Panc1 (cell line): ENCODE measurements at regions not wholly inside any gene's neighbourhood (a gene's known extent, or its start where the extent isn't known, plus 50 kb on each side); places are given as distances from the start of the nearest gene placed in this dataset.

Experiments used
- ATAC-seq: fragments of 200-7000 bp; cut with Tn5 transposase; 2 replicates; pipeline ENCODE4 v1.9.1; 2020; ENCODE audit warnings: mild to moderate bottlenecking, moderate library complexity
- BruUV-seq: library from RNA; stranded (reverse); fragments of 400-500 nt; replicated peaks from 2 replicates; lab custom pipeline; 2021; lab: Mats Ljungman, UMichigan
- CTCF ChIA-PET: fragments of 300-600 bp; sonication (Branson Sonifier 250); formaldehyde crosslinking; loops from one replicate; lab custom pipeline; 2022; ENCODE audit warnings: antibody characterized with exemption; lab: Charles Lee
- POLR2A ChIA-PET: fragments of 300-600 bp; sonication (Branson Sonifier 250); formaldehyde crosslinking; loops from one replicate; lab custom pipeline; 2022; ENCODE audit warnings: antibody characterized with exemption; lab: Charles Lee
- DNase-seq: peaks from one replicate; pipeline ENCODE4 v3.0.0-alpha.2; 2010; ENCODE audit warnings: low read depth, low spot score
- H3K27ac ChIP-seq: 2 replicates; pipeline ENCODE4 v1.5.1; 2011; ENCODE audit warnings: mild to moderate bottlenecking, low read length, inconsistent platforms
- H3K27me3 ChIP-seq: fragments of 200-500 bp; sonication (Bioruptor generic); 2 replicates; pipeline ENCODE4 v1.6.0; 2014; ENCODE audit warnings: low read length, inconsistent platforms; ENCODE audit not compliant: control insufficient read depth, insufficient read depth
- H3K36me3 ChIP-seq: fragments of 200-500 bp; sonication (Bioruptor generic); 2 replicates; pipeline ENCODE4 v1.5.1; 2014; ENCODE audit warnings: inconsistent platforms, mild to moderate bottlenecking, low read length, moderate library complexity; ENCODE audit not compliant: control insufficient read depth, insufficient read depth
- H3K4me1 ChIP-seq: 2 replicates; pipeline ENCODE4 v1.5.1; 2011; ENCODE audit warnings: inconsistent platforms, mild to moderate bottlenecking, low read length, moderate library complexity; ENCODE audit not compliant: control insufficient read depth, insufficient read depth
- H3K4me3 ChIP-seq, 2 experiments: 2 replicates each; pipeline ENCODE4 v1.5.1; 2011 to 2012; ENCODE audit warnings: low read depth in 2 of 2, low read length in 2 of 2, mild to moderate bottlenecking in 2 of 2, inconsistent platforms in 1 of 2, moderate library complexity in 1 of 2
- H3K9me3 ChIP-seq: fragments of 200-500 bp; sonication (Bioruptor generic); 2 replicates; pipeline ENCODE4 v1.5.1; 2014; ENCODE audit warnings: low read depth, mild to moderate bottlenecking, inconsistent platforms, low read length, moderate library complexity; ENCODE audit not compliant: control insufficient read depth, insufficient read depth
- POLR2AphosphoS5 ChIP-seq: IDR thresholded peaks from 2 replicates; pipeline ENCODE4 v1.6.1; 2012; ENCODE audit warnings: mild to moderate bottlenecking, low read depth, low read length, moderate library complexity
- SIN3A ChIP-seq: IDR thresholded peaks from 2 replicates; pipeline ENCODE4 v1.6.1; 2012; ENCODE audit warnings: low read depth, mild to moderate bottlenecking, low read length, moderate library complexity, borderline replicate concordance; ENCODE audit not compliant: insufficient read depth
- TCF7L2 ChIP-seq: IDR thresholded peaks from 2 replicates; pipeline ENCODE4 v1.6.1; 2011; ENCODE audit warnings: mild to moderate bottlenecking, low read depth, low read length, inconsistent platforms
- in situ Hi-C: cut with HindIII; loops from 2 replicates; pipeline ENCODE4 v1.10.0; 2016; ENCODE audit warnings: low sequenced_read_pairs, low pct_unique_long_range_greater_than_20kb
- intact Hi-C: fragments of 100-400 bp; cut with micrococcal nuclease; formaldehyde crosslinking; loops from one replicate; pipeline ENCODE4 v1.10.0; 2022; ENCODE audit not compliant: unreplicated experiment
- TF ChIP-seq, protein P1 (sequence below): fragments of 450-650 bp; IDR thresholded peaks from 2 replicates; pipeline ENCODE4 v1.5.1; 2017; ENCODE audit warnings: mild to moderate bottlenecking
- TF ChIP-seq, protein P2 (sequence below), 2 experiments: IDR thresholded peaks; 2 replicates each; pipeline ENCODE4 v1.6.1; 2011 to 2012; ENCODE audit warnings: low read depth in 2 of 2, control low read depth in 1 of 2, low read length in 1 of 2, mild to moderate bottlenecking in 1 of 2, moderate library complexity in 1 of 2; ENCODE audit not compliant: insufficient read depth in 1 of 2

DNA sequence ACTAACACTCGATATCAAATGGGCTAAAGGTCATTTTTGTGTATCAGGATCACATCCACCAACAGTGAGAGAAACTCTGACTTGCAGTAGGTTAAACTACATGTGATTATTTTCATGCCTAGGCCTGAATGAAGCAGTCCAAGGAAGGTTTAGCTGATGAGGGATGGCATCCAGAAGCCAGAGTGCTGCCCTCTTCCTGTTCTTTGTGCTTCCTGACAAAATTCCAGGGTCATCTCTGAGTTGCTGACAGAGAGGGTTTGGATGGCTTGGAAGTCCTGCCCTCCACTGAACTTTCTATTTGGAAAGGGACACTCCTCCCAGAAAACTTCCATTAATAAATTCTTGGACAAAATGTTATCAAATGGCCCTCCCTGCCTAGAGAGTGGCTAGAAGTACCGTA lies 728.3 kb upstream of the SLC10A2 start:
- H3K9me3 ChIP-seq, result no peaks in the 10 kb centered on the region
- H3K27me3 ChIP-seq, result no peaks in the 10 kb centered on the region
- H3K36me3 ChIP-seq, result no peaks in the 10 kb centered on the region
- in situ Hi-C loops, result no loop called here
- no TSS peak for BruUV-seq
- intact Hi-C loops, result no loop called here
- DNase-seq (no peak), ATAC-seq (no peak)
- ChIA-PET CTCF (no interaction called here), POLR2A (no interaction called here)
- no peak for TF ChIP-seq TCF7L2
- no peak overlapping the region for H3K27ac ChIP-seq
- H3K4me1 ChIP-seq, result no peaks in the 10 kb centered on the region
- H3K4me3 ChIP-seq, result no peak overlapping the region

DNA sequence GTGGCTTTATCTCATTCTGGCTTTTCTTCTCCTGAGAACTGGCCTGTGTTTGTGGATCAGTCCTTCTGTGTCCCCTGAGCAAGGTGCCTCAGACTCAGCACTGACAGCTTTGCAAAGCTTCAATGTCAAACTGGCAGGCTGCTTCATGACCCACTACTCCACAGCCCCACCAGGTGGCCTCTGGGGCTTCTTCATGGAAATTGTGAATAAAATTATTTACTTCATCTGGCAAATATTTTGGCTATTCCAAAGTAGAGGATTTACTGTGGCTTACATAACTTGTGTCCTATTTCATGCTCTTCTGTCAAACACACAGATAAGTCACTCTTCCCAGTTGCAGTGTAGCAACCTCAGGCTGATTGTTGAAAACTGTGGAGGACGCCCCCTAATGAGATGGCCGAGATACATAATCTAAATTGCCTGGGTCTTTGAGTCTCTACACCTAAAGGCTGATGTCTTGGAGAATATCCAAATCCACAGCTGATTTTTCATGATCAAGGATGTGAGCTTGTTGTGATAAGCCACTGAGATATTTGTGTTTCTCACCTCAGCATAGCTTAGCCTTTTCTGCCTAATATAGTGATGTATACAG lies 721.9 kb upstream of the SLC10A2 start:
- no TSS peak for BruUV-seq
- H3K9me3 ChIP-seq, result no peaks in the 10 kb centered on the region
- no peak overlapping the region for H3K4me3 ChIP-seq
- no peak for ATAC-seq
- H3K4me1 ChIP-seq, result no peaks in the 10 kb centered on the region
- TF ChIP-seq, protein P1, sequence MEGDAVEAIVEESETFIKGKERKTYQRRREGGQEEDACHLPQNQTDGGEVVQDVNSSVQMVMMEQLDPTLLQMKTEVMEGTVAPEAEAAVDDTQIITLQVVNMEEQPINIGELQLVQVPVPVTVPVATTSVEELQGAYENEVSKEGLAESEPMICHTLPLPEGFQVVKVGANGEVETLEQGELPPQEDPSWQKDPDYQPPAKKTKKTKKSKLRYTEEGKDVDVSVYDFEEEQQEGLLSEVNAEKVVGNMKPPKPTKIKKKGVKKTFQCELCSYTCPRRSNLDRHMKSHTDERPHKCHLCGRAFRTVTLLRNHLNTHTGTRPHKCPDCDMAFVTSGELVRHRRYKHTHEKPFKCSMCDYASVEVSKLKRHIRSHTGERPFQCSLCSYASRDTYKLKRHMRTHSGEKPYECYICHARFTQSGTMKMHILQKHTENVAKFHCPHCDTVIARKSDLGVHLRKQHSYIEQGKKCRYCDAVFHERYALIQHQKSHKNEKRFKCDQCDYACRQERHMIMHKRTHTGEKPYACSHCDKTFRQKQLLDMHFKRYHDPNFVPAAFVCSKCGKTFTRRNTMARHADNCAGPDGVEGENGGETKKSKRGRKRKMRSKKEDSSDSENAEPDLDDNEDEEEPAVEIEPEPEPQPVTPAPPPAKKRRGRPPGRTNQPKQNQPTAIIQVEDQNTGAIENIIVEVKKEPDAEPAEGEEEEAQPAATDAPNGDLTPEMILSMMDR, result no peak; the same call in 1 of the 2 replicates
- TF ChIP-seq TCF7L2, result no peak
- TF ChIP-seq, protein P2, sequence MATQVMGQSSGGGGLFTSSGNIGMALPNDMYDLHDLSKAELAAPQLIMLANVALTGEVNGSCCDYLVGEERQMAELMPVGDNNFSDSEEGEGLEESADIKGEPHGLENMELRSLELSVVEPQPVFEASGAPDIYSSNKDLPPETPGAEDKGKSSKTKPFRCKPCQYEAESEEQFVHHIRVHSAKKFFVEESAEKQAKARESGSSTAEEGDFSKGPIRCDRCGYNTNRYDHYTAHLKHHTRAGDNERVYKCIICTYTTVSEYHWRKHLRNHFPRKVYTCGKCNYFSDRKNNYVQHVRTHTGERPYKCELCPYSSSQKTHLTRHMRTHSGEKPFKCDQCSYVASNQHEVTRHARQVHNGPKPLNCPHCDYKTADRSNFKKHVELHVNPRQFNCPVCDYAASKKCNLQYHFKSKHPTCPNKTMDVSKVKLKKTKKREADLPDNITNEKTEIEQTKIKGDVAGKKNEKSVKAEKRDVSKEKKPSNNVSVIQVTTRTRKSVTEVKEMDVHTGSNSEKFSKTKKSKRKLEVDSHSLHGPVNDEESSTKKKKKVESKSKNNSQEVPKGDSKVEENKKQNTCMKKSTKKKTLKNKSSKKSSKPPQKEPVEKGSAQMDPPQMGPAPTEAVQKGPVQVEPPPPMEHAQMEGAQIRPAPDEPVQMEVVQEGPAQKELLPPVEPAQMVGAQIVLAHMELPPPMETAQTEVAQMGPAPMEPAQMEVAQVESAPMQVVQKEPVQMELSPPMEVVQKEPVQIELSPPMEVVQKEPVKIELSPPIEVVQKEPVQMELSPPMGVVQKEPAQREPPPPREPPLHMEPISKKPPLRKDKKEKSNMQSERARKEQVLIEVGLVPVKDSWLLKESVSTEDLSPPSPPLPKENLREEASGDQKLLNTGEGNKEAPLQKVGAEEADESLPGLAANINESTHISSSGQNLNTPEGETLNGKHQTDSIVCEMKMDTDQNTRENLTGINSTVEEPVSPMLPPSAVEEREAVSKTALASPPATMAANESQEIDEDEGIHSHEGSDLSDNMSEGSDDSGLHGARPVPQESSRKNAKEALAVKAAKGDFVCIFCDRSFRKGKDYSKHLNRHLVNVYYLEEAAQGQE (IDR thresholded peaks at IDR 0.05; ENCODE audit: insufficient read depth in 1 of 2, low read depth in 2 of 2, low read length in 1 of 2), result no peak
- TF ChIP-seq SIN3A, result no peak
- TF ChIP-seq POLR2AphosphoS5, result no peak
- DNase-seq, result no peak
- no peaks in the 10 kb centered on the region for H3K27me3 ChIP-seq
- in situ Hi-C loops (no loop called here), intact Hi-C loops (no loop called here)
- H3K27ac ChIP-seq, result no peak overlapping the region
- POLR2A ChIA-PET, result no interaction called here
- no peaks in the 10 kb centered on the region for H3K36me3 ChIP-seq
- CTCF ChIA-PET, result no interaction called here

DNA sequence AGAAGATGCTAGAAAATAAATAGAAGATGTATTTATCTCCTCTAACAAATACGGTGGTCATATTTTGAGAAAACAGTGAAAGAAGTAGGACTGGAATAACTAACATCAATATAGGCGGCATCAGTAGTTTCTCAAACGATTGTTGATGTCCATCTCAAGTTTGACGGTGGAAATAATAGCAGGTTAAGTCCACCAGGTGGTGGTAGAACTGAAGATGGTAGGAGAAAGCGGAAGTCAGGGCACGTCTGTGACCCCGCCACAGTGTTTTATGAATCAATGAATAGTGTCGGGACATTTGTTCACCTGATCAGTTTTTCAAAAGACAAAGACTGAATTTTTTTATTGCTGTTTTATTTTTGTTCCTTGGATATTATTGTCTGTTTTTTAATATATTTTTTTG lies 706.4 kb upstream of the SLC10A2 start:
- DNase-seq, result no peak

More for the DNA sequence above, 706.4 kb upstream of the SLC10A2 start:
- TF ChIP-seq, protein P1, result peak; percentile 39; the same call in 1 of the 2 replicates
- TF ChIP-seq, protein P2 (IDR thresholded peaks at IDR 0.05; ENCODE audit: insufficient read depth in 1 of 2, low read depth in 2 of 2, low read length in 1 of 2), result no peak
- no peak for TF ChIP-seq POLR2AphosphoS5
- no TSS peak for BruUV-seq
- H3K27ac ChIP-seq, result no peak overlapping the region
- H3K4me3 ChIP-seq, result no peak overlapping the region
- ChIA-PET POLR2A (no interaction called here), CTCF (no interaction called here)
- H3K27me3 ChIP-seq, result no peaks in the 10 kb centered on the region
- no peaks in the 10 kb centered on the region for H3K9me3 ChIP-seq
- no peak for ATAC-seq
- intact Hi-C loops, result no loop called here
- H3K36me3 ChIP-seq, result no peaks in the 10 kb centered on the region
- H3K4me1 ChIP-seq, result no peaks in the 10 kb centered on the region
- in situ Hi-C loops, result no loop called here
